GM12878 (cell line): ENCODE measurements at regions not wholly inside any gene's neighbourhood (a gene's known extent, or its start where the extent isn't known, plus 50 kb on each side); places are given as distances from the start of the nearest gene placed in this dataset.

Experiments used
- ATAC-seq: fragments of 200-7000 bp; cut with Tn5 transposase; 3 replicates; pipeline ENCODE4 v1.9.1; 2020; ENCODE audit warnings: mild to moderate bottlenecking, moderate library complexity
- BruUV-seq: library from RNA; stranded (reverse); fragments of 400-500 nt; replicated peaks from 2 replicates; lab custom pipeline; 2021; lab: Mats Ljungman, UMichigan
- CTCF ChIA-PET: fragments of 300-600 bp; sonication (Branson Sonifier 250); formaldehyde crosslinking; extraction: SDS; loops from one replicate; lab custom pipeline; 2021; ENCODE audit warnings: inconsistent platforms; lab: Yijun Ruan, JAX
- POLR2A ChIA-PET: fragments of 350-600 bp; formaldehyde crosslinking; extraction: SDS; loops from one replicate; lab custom pipeline; 2021; ENCODE audit warnings: inconsistent platforms; lab: Charles Lee
- RAD21 ChIA-PET: fragments of 300-600 bp; sonication (Branson Sonifier 250); formaldehyde crosslinking; loops from one replicate; lab custom pipeline; 2023; ENCODE audit warnings: antibody characterized with exemption; ENCODE audit not compliant: unreplicated experiment; lab: Charles Lee
- SMC1A ChIA-PET: fragments of 300-600 bp; sonication (Branson Sonifier 250); formaldehyde crosslinking; loops from one replicate; lab custom pipeline; 2023; ENCODE audit not compliant: unreplicated experiment, uncharacterized antibody; lab: Charles Lee
- DNase-seq: peaks from one replicate; pipeline ENCODE4 v3.0.0-alpha.2; 2011; ENCODE audit warnings: low read depth, low spot score
- FAIRE-seq: peaks from 3 replicates; lab custom pipeline; 2011; peaks lifted over from hg19 to GRCh38; lab: Jason Lieb, UNC
- H2AFZ ChIP-seq: 2 replicates; pipeline ENCODE4 v1.6.0; 2011; ENCODE audit warnings: low read depth, low read length, control low read depth; ENCODE audit not compliant: control insufficient read depth
- H3K27ac ChIP-seq: 2 replicates; pipeline ENCODE4 v1.5.1; 2011; ENCODE audit warnings: control low read depth; ENCODE audit not compliant: control insufficient read depth, insufficient read depth
- H3K27me3 ChIP-seq, 2 experiments: replicated peaks in 1 of 2; 2 replicates each; pipeline versions ENCODE4 v1.6.0 to v1.6.1; 2011; ENCODE audit warnings: low read length in 1 of 2; ENCODE audit not compliant: control insufficient read depth in 2 of 2, insufficient read depth in 2 of 2
- H3K36me3 ChIP-seq, 2 experiments: 2 replicates each; pipeline ENCODE4 v1.5.1; 2011; ENCODE audit warnings: low read length in 1 of 2; ENCODE audit not compliant: control insufficient read depth in 2 of 2, insufficient read depth in 2 of 2
- H3K4me1 ChIP-seq: 2 replicates; pipeline ENCODE4 v1.6.1; 2011; ENCODE audit warnings: mild to moderate bottlenecking, low read length, moderate library complexity, mixed read lengths; ENCODE audit not compliant: control insufficient read depth, insufficient read depth
- H3K4me2 ChIP-seq: 2 replicates; pipeline ENCODE4 v1.6.0; 2011; ENCODE audit warnings: control low read depth; ENCODE audit not compliant: control insufficient read depth, insufficient read depth
- H3K4me3 ChIP-seq: fragments of 200-600 bp; sonication (generic); 2 replicates; pipeline ENCODE4 v1.5.1; 2016
- H3K79me2 ChIP-seq: 2 replicates; pipeline ENCODE4 v1.6.0; 2011; ENCODE audit warnings: low read length; ENCODE audit not compliant: control insufficient read depth, insufficient read depth
- H3K9ac ChIP-seq: 2 replicates; pipeline ENCODE4 v1.8.0; 2011; ENCODE audit warnings: low read length, control low read depth, mixed read lengths; ENCODE audit not compliant: control insufficient read depth, insufficient read depth
- H3K9me3 ChIP-seq: replicated peaks from 3 replicates; pipeline ENCODE4 v1.5.1; 2011; ENCODE audit warnings: mild to moderate bottlenecking, low read length; ENCODE audit not compliant: control insufficient read depth, insufficient read depth
- H4K20me1 ChIP-seq: 2 replicates; pipeline ENCODE4 v1.6.0; 2011; ENCODE audit not compliant: control insufficient read depth, insufficient read depth
- CTCF ChIP-seq, 3 experiments: IDR thresholded peaks in 2 of 3; conservative IDR thresholded peaks in 1 of 3; 2 replicates each; pipeline ENCODE4 v1.5.1; 2011; ENCODE audit warnings: low read depth in 3 of 3, low read length in 3 of 3, mild to moderate bottlenecking in 3 of 3, control low read depth in 2 of 3, moderate library complexity in 2 of 3, inconsistent platforms in 1 of 3, mixed read lengths in 1 of 3; ENCODE audit not compliant: control insufficient read depth in 2 of 3, insufficient read depth in 1 of 3; ENCODE audit errors: extremely low read depth in 1 of 3
- ETV6 ChIP-seq, 2 experiments: fragments of 450-650 bp in 1 of 2; IDR thresholded peaks in 1 of 2; conservative IDR thresholded peaks in 1 of 2; 2 replicates each; pipeline ENCODE4 v1.6.1; 2014; ENCODE audit warnings: antibody characterized with exemption in 1 of 2, borderline replicate concordance in 1 of 2, low read depth in 1 of 2, mild to moderate bottlenecking in 1 of 2, moderate library complexity in 1 of 2
- FOXK2 ChIP-seq: fragments of 450-650 bp; IDR thresholded peaks from 2 replicates; pipeline ENCODE4 v1.6.1; 2017; ENCODE audit warnings: mild to moderate bottlenecking, moderate library complexity
- HDAC2 ChIP-seq: fragments of 200-600 bp; sonication (generic); IDR thresholded peaks from 2 replicates; pipeline ENCODE4 v1.6.1; 2017
- LARP7 ChIP-seq: fragments of 450-650 bp; IDR thresholded peaks from 2 replicates; pipeline ENCODE4 v1.6.1; 2017; ENCODE audit warnings: mild to moderate bottlenecking
- MEF2B ChIP-seq: fragments of 450-650 bp; IDR thresholded peaks from 2 replicates; pipeline ENCODE4 v1.6.1; 2018; ENCODE audit warnings: mild to moderate bottlenecking, moderate library complexity; ENCODE audit not compliant: partially characterized antibody, poor library complexity, severe bottlenecking
- RAD21 ChIP-seq: IDR thresholded peaks from 2 replicates; pipeline ENCODE4 v1.6.1; 2011; ENCODE audit warnings: mild to moderate bottlenecking, low read depth, low read length, moderate library complexity; ENCODE audit not compliant: insufficient read depth
- SMC3 ChIP-seq: IDR thresholded peaks from 2 replicates; pipeline ENCODE4 v1.6.1; 2011; ENCODE audit warnings: low read length, improper control_type of control experiment, borderline replicate concordance
- TCF12 ChIP-seq: IDR thresholded peaks from 2 replicates; pipeline ENCODE4 v1.6.1; 2011; ENCODE audit warnings: low read depth, mild to moderate bottlenecking, low read length
- WGBS: methylation state at CpG from one replicate; pipeline ENCODE4 v1.1.6; 2016; ENCODE audit warnings: low lambda C conversion rate; ENCODE audit not compliant: insufficient replicate concordance, insufficient coverage; ENCODE audit errors: missing lambda C conversion rate; 5-methylcytosine and 5-hydroxymethylcytosine counted together
- in situ Hi-C: fragments of 300-500 bp; cut with MboI; formaldehyde crosslinking; loops from 9 replicates; pipeline ENCODE4 v1.14.3; 2018; ENCODE audit warnings: mixed read lengths
- intact Hi-C: fragments of 100-400 bp; cut with micrococcal nuclease; formaldehyde crosslinking; loops from one replicate; pipeline ENCODE4 v1.14.2; 2022; ENCODE audit not compliant: unreplicated experiment

GRCh38 chr12:85574291-85574690 lies 261.9 kb downstream of the RASSF9 start:
- Histone ChIP-seq H2AFZ (no peak overlapping the region), H3K4me1 (no peaks in the 10 kb centered on the region), H3K79me2 (no peaks in the 10 kb centered on the region), H3K9me3 (no peaks in the 10 kb centered on the region), H3K4me3 (no peak overlapping the region), H3K9ac (no peak overlapping the region), H3K27ac (no peak overlapping the region), H3K27me3 (no peaks in the 10 kb centered on the region), H3K4me2 (no peak overlapping the region), H4K20me1 (no peaks in the 10 kb centered on the region), H3K36me3 (no peaks in the 10 kb centered on the region)
- TF ChIP-seq FOXK2, result no peak
- TF ChIP-seq TCF12, result no peak
- no peak for TF ChIP-seq LARP7
- TF ChIP-seq MEF2B, result no peak
- TF ChIP-seq HDAC2, result no peak
- POLR2A ChIA-PET, result no interaction called here
- no peak for ATAC-seq
- SMC1A ChIA-PET, result interaction anchor here (1.0 to 3.4 kb wide), 7 partner anchors 9 to 295 kb away, joined by 3 to 40 read pairs (median 4); no protein-coding TSS in a partner anchor
- intact Hi-C loops, result loop anchor here (2.0 kb wide), 1 partner anchor 105 kb away; no protein-coding TSS in a partner anchor
- in situ Hi-C loops, result no loop called here
- 16% methylated on average over 3 of the region's 3 CpGs for WGBS
- DNase-seq, result no peak
- RAD21 ChIA-PET, result interaction anchor here (1.3 to 2.1 kb wide), 4 partner anchors 15 to 346 kb away, joined by 3 to 27 read pairs (median 4); no protein-coding TSS in a partner anchor
- no TSS peak for BruUV-seq
- CTCF ChIA-PET, result interaction anchor here (0.9 to 5.4 kb wide), 15 partner anchors 10 to 298 kb away, joined by 3 to 58 read pairs (median 4); partner anchors contain the start of gene NTS
- FAIRE-seq, result no peak

DNA sequence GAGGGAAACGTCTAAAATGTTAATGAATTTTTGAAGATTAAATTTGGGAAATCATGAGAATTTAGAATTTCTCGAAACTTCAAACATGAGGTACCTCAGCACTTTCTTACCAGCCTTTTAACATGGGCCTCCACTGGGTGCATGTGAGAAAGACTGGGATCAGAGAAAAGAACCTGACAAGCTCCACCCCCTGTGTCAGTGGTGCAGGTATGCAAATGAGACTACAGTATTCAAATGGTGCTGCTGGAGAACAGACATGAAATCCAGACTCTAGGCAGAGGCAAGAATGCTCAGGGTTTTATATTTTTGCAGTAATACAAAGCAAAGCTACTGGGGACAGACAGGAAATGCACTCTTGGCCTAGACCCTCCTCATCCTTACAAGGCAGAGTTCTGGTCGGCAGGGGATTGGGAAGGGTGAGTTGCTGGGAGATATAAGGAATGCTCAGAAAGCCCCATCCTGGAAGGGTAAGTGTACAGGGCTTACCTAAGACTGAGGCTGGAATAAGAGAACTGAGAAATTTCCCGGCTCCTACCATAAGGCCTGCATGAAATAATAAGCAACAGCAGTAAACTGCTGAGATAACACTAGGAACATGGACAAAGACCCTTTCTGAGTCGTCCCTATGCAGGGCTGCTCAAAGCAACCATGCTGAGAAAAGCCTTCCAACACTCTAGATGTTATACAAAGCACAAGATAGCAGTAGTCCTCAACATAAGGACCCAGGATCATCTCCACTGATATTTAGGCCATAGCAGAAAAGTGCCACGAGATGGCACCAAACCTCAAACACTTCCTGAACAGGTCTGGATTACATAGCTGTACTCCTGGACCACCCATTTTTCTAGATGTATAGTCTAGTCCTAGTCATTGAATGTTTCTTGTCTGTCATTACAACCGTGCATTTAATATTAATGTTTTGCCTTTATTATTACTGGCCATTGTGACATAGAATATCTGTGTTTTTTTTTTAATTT lies 260.8 kb downstream of the RASSF9 start:
- SMC1A ChIA-PET, result interaction anchor here (0.6 to 3.4 kb wide), 12 partner anchors 11 to 348 kb away, joined by 3 to 40 read pairs (median 3); no protein-coding TSS in a partner anchor
- Histone ChIP-seq H3K27me3 (no peaks in the 10 kb centered on the region), H3K79me2 (no peaks in the 10 kb centered on the region), H3K4me1 (no peaks in the 10 kb centered on the region), H3K9ac (no peak overlapping the region), H3K4me2 (no peak overlapping the region), H2AFZ (no peak overlapping the region), H3K36me3 (no peaks in the 10 kb centered on the region), H4K20me1 (no peaks in the 10 kb centered on the region), H3K4me3 (no peak overlapping the region), H3K27ac (no peak overlapping the region), H3K9me3 (no peaks in the 10 kb centered on the region)
- in situ Hi-C loops (loop anchor here (5.0 kb wide), 1 partner anchor 292 kb away; no protein-coding TSS in a partner anchor), intact Hi-C loops (loop anchor here (1.0 to 5.0 kb wide), 4 partner anchors 107 to 347 kb away; no protein-coding TSS in a partner anchor)
- peak; percentile 13 for DNase-seq
- CTCF ChIA-PET, result interaction anchor here (0.7 to 5.4 kb wide), 24 partner anchors 8 to 345 kb away, joined by 3 to 58 read pairs (median 4); partner anchors contain the start of gene NTS
- POLR2A ChIA-PET, result no interaction called here
- 26% methylated on average over 7 of the region's 7 CpGs for WGBS
- TF ChIP-seq RAD21, result peak; percentile 76
- TF ChIP-seq LARP7, result no peak
- peak; percentile 68 to 74 (median 68) for TF ChIP-seq CTCF (IDR thresholded peaks at IDR 0.05 in 2 of 3, conservative IDR thresholded peaks at IDR 0.05 in 1 of 3; ENCODE audit: control insufficient read depth in 2 of 3, extremely low read depth in 1 of 3, insufficient read depth in 1 of 3, low read depth in 3 of 3, low read length in 3 of 3)
- TF ChIP-seq SMC3, result peak; percentile 77
- no peak for TF ChIP-seq ETV6 (conservative IDR thresholded peaks at IDR 0.05 in 1 of 2, IDR thresholded peaks at IDR 0.05 in 1 of 2; ENCODE audit: borderline replicate concordance in 1 of 2, low read depth in 1 of 2)
- FAIRE-seq, result peak; percentile 94
- ATAC-seq, result peak; percentile 100
- BruUV-seq, result no TSS peak
- RAD21 ChIA-PET, result interaction anchor here (1.0 to 2.1 kb wide), 10 partner anchors 16 to 345 kb away, joined by 3 to 27 read pairs (median 4); no protein-coding TSS in a partner anchor
